Tibial nerve (tissue), 3 donors: ENCODE measurements at regions not wholly inside any gene's neighbourhood (a gene's known extent, or its start where the extent isn't known, plus 50 kb on each side); places are given as distances from the start of the nearest gene placed in this dataset.

Source experiments
- POLR2A ChIP-seq, 2 donors: fragments of 450-650 bp; IDR thresholded peaks; one replicate each; pipeline ENCODE4 v1.6.1; 2017; ENCODE audit warnings: antibody characterized with exemption in 2 of 2, mild to moderate bottlenecking in 2 of 2, moderate library complexity in 2 of 2
- TF ChIP-seq, protein P1 (sequence below), 5 experiments: fragments of 200-600 bp in 3 of 5; fragments of 450-650 bp in 2 of 5; sonication (generic) in 3 of 5; IDR thresholded peaks; one replicate each; pipeline ENCODE4 v1.5.1; 2016 to 2019; ENCODE audit warnings: antibody characterized with exemption in 5 of 5, mild to moderate bottlenecking in 3 of 5, moderate library complexity in 2 of 5

DNA sequence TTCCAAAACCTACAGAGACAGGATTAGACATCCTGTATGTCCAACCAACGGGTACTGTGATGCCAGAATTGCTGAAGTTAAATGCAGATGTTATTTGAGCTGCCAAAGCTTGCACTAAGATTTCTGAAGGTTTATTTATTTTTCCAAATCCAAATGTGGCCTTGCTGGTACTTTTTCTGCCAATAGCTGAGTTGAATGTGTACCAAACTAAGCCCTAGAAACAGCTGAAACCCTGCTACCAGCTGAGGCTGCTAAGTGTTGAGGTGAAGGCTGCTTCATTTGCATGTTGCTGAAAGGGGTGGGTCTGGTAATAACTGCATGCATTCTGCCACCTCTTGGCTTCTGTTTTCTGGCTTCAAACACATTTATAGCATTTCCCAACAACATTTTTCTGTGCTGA lies 366.5 kb downstream of the FAT4 start:
- TF ChIP-seq POLR2A (IDR thresholded peaks at IDR 0.05): no peak
- TF ChIP-seq, protein P1, sequence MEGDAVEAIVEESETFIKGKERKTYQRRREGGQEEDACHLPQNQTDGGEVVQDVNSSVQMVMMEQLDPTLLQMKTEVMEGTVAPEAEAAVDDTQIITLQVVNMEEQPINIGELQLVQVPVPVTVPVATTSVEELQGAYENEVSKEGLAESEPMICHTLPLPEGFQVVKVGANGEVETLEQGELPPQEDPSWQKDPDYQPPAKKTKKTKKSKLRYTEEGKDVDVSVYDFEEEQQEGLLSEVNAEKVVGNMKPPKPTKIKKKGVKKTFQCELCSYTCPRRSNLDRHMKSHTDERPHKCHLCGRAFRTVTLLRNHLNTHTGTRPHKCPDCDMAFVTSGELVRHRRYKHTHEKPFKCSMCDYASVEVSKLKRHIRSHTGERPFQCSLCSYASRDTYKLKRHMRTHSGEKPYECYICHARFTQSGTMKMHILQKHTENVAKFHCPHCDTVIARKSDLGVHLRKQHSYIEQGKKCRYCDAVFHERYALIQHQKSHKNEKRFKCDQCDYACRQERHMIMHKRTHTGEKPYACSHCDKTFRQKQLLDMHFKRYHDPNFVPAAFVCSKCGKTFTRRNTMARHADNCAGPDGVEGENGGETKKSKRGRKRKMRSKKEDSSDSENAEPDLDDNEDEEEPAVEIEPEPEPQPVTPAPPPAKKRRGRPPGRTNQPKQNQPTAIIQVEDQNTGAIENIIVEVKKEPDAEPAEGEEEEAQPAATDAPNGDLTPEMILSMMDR (IDR thresholded peaks at IDR 0.05): no peak
